HG02852 (cell line): ENCODE measurements at regions not wholly inside any gene's neighbourhood (a gene's known extent, or its start where the extent isn't known, plus 50 kb on each side); places are given as distances from the start of the nearest gene placed in this dataset.
"Not testable (repeated sequence)": the region's sequence is repeated elsewhere in the genome, so short reads cannot be mapped to it uniquely, and the experiment has no call there.

Source experiments
- ATAC-seq: cut with Tn5 transposase; IDR thresholded peaks from one replicate; pipeline ENCODE4 v1.9.1; 2021; ENCODE audit warnings: mild to moderate bottlenecking, moderate library complexity; ENCODE audit not compliant: unreplicated experiment

- no peak for ATAC-seq
Observed at GRCh38 chrX:114028907-114029662, 554.8 kb upstream of the HTR2C start.

DNA sequence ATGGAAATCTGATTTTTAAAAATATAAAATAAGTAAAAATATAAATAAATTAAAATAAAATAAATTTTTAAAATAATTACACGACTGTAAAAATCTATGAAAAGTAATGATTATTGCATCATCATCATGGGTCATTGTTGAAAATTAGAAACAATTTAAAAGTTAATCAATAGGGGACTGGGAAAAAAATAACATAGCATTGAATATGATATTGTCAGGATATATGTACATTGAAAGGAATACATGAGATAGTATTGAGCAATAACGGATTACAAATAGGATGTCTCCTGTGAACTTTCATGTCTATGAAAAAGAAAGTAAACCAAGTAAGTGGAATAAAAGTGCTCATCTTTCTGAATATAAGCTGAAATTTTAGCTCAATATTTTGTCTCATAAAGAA lies 566.8 kb upstream of the HTR2C start:
- no peak for ATAC-seq

DNA sequence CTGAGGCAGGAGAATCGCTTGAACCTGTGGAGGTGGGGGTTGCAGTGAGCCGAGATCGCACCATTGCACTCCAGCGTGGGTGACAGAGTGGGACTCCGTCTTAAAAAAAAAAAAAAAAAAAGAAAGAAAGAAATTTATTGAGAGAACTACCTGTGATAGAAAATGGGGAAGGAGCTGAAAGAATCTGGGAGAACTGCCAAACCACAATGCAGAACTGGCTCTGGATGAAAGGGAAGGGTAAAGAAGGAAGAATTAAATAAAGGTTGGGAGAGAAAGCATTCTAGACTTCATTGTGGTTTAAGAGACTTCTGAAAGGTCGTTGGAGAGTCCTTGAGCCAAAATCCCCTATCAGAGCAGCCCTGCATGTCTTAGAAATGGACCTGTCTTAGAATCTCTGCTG lies 567.9 kb upstream of the HTR2C start:
- no peak for ATAC-seq

- no peak for ATAC-seq
Observed at GRCh38 chrX:114006664-114007063, 577.2 kb upstream of the HTR2C start.

- ATAC-seq = no peak
Observed at GRCh38 chrX:113996781-113997180, 587.1 kb upstream of the HTR2C start.

GRCh38 chrX:113991720-113992119 lies 592.2 kb upstream of the HTR2C start:
- ATAC-seq = not testable (repeated sequence)

GRCh38 chrX:113990669-113991068 lies 593.2 kb upstream of the HTR2C start:
- ATAC-seq = not testable (repeated sequence)

DNA sequence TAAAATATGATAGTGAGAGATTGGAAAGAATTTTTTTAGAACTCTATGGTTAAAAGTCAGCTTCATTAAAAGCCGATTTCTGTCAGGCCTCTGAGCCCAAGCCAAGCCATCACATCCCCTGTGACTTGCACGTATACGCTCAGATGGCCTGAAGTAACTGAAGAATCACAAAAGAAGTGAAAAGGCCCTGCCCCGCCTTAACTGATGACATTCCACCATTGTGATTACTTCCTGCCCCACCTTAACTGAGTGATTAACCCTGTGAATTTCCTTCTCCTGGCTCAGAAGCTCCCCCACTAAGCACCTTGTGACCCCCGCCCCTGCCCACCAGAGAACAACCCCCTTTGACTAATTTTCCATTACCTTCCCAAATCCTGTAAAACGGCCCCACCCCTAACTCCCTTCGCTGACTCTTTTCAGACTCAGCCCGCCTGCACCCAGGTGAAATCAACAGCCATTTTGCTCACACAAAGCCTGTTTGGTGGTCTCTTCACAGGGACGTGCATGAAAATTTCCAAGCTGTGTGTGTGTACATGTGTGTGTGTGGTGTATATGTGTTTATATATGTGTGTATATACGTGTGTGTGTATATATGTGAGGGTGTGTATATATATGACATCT lies 595.5 kb upstream of the HTR2C start:
- not testable (repeated sequence) for ATAC-seq

- no peak for ATAC-seq
Observed at GRCh38 chrX:113986427-113986826, 597.5 kb upstream of the HTR2C start.

DNA sequence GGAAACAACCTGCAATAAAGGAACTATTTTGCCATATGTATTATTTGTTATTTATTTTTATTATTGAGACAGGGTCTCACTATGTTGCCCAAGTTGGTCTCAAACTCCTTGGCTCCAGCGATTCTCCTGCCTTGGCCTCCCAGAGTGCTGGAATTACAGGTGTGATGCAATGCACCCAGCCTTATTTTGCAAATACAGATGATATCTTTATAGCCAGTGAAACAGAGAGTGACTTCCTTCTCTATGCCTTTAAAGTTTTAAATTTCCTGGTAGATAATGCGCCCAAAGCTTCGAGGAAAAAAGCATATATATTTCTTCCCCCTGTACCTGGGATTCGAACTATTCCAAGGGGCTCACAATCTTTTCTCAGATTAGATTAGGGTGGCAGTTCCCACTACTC lies 601.1 kb upstream of the HTR2C start:
- no peak for ATAC-seq

GRCh38 chrX:113980953-113981352 lies 602.9 kb upstream of the HTR2C start:
- no peak for ATAC-seq

DNA sequence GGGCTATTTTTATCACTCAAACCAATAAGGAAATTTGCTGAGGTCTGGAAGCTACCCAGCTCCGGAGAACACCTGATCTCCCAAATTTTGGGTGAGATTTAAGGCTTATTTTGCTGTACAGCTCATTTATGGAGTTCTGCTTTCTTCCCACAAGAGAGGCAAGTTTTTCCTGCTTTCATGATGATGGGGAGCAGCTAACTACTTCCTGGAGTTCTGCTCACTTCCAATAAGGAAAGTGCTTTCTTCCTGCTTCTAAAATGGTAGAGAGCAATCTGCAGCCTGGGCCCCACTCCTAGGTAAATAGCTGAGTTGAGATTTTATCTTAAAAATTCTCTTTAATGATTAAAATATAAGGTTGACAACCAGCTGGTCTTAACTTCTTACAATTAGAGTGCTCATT lies 606.0 kb upstream of the HTR2C start:
- no peak for ATAC-seq

DNA sequence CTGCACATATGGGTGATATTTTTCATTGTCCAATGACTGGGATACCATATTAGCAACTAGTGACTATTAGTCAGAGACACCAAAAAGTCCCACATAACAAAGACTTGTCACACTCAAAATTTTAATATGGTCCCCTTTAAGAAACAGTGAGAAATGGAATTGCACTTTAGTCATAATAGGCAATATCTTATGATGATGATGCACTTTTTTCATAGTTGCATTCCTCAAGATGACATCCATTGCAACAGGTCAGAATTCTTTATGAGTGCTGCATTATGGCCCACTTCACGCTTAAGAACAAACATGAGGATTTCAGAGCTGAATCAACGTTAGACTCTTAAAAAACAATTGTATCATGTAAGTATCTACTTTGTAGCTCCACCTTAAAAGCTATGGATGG lies 608.4 kb upstream of the HTR2C start:
- ATAC-seq = no peak

- ATAC-seq = no peak
Observed at GRCh38 chrX:113974881-113975280, 609.0 kb upstream of the HTR2C start.

GRCh38 chrX:113973706-113974105 lies 610.2 kb upstream of the HTR2C start:
- ATAC-seq = no peak

DNA sequence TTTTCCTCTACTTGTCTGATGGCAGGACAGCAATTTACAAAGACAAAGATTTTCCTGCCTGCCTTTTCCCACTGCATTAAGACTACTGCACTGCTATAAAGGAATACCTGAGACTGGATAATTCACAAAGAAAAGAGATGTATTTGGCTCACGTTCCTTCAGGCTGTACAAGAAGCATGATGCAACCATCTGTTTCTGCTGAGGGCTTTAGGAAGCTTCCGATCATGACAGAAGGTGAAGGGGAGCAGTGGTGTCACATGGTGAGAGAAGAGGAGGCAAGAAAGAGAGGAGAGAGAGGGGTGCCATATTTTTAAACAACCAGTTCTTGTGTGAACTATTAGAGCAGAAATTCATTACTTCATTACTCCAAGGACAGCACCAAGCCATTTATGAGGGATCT lies 617.1 kb upstream of the HTR2C start:
- no peak for ATAC-seq

- ATAC-seq = no peak
Observed at GRCh38 chrX:113962343-113962742, 621.5 kb upstream of the HTR2C start.

- no peak for ATAC-seq
Observed at GRCh38 chrX:113959912-113960626, 623.8 kb upstream of the HTR2C start.

DNA sequence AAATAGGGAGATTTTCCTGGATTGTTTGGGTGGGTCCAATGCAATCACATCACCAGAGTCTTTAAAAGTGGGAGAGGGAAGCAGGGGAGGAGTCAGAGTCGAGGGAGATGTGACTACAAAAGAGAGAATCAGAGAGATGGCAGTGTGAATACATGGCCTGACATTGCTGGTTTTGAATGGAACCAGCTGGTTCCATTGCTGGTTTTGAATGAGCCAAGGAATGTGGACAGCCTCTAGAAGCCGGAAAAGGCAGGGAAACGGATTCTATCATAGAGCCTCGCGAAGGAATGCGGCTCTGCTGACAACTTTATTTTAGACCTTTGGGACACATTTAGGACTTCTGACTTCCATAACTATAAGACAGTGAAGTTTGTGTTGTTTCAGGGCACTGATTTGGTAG lies 627.0 kb upstream of the HTR2C start:
- ATAC-seq = no peak

GRCh38 chrX:113954297-113954696 lies 629.6 kb upstream of the HTR2C start:
- ATAC-seq = no peak

- ATAC-seq = no peak
Observed at GRCh38 chrX:113950081-113950678, 633.7 kb upstream of the HTR2C start.

- no peak for ATAC-seq
Observed at GRCh38 chrX:113947548-113947947, 636.3 kb upstream of the HTR2C start.
